ENCODE measurements at regions not wholly inside any gene's neighbourhood (a gene's known extent, or its start where the extent isn't known, plus 50 kb on each side); places are given as distances from the start of the nearest gene placed in this dataset.

DNA sequence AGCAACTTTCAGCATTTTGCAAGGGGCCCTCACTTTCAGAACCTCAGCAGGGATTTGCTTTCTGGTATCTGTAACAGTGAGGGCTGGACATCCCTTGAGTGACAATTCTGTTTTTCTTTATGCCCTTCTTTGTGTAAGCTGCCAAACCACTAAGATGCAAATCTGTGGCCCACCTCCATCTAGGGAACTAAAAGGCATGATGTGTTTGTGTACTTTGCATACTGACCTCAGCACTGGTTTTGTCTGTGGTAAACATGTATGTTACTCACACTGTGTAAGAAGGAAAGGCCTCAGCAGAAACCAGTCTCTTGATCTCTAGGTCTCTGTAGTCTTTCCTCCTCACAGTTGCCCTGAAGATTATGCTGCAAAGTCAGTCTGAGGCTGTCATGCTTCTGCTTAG is 396.6 kb upstream of the DYNLRB2 start:
- no peak for TF ChIP-seq TARDBP (IDR thresholded peaks at IDR 0.05)
- TF ChIP-seq FOXA1 (IDR thresholded peaks at IDR 0.05), result no peak
- TF ChIP-seq FOXM1 (IDR thresholded peaks at IDR 0.05; ENCODE audit: borderline replicate concordance), result no peak
- no peak for TF ChIP-seq CTBP1 (IDR thresholded peaks at IDR 0.05; ENCODE audit: borderline replicate concordance)
- no peak for TF ChIP-seq NFRKB (IDR thresholded peaks at IDR 0.05)
- TF ChIP-seq SUZ12 (IDR thresholded peaks at IDR 0.05), result no peak
- TF ChIP-seq FOXK2 (IDR thresholded peaks at IDR 0.05), result no peak
- TF ChIP-seq BHLHE40 (IDR thresholded peaks at IDR 0.05; ENCODE audit: borderline replicate concordance), result no peak
- no peak for TF ChIP-seq LEF1 (IDR thresholded peaks at IDR 0.05; ENCODE audit: borderline replicate concordance)
- no peak for TF ChIP-seq HDGF (IDR thresholded peaks at IDR 0.05; ENCODE audit: borderline replicate concordance)
- no peak for TF ChIP-seq SP1 (IDR thresholded peaks at IDR 0.05)
- TF ChIP-seq ARNT (IDR thresholded peaks at IDR 0.05), result no peak
- TF ChIP-seq, protein P1, sequence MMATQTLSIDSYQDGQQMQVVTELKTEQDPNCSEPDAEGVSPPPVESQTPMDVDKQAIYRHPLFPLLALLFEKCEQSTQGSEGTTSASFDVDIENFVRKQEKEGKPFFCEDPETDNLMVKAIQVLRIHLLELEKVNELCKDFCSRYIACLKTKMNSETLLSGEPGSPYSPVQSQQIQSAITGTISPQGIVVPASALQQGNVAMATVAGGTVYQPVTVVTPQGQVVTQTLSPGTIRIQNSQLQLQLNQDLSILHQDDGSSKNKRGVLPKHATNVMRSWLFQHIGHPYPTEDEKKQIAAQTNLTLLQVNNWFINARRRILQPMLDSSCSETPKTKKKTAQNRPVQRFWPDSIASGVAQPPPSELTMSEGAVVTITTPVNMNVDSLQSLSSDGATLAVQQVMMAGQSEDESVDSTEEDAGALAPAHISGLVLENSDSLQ (IDR thresholded peaks at IDR 0.05), result no peak
- no peak for TF ChIP-seq ELF4 (IDR thresholded peaks at IDR 0.05)
